Epidermal melanocyte (primary cell): ENCODE measurements at regions not wholly inside any gene's neighbourhood (a gene's known extent, or its start where the extent isn't known, plus 50 kb on each side); places are given as distances from the start of the nearest gene placed in this dataset.

Source experiments
- DNase-seq: peaks from one replicate; pipeline ENCODE4 v3.0.0; 2011; ENCODE audit warnings: low spot score; ENCODE audit not compliant: insufficient read length

- no peak for DNase-seq
These were observed 1195.3 kb downstream of the EFNB2 start for GRCh38 chr13:105340061-105340606.

GRCh38 chr13:105338773-105339172 lies 1196.7 kb downstream of the EFNB2 start:
- DNase-seq, result no peak

- DNase-seq, result no peak
These were observed 1197.5 kb downstream of the EFNB2 start for GRCh38 chr13:105338006-105338405.

DNA sequence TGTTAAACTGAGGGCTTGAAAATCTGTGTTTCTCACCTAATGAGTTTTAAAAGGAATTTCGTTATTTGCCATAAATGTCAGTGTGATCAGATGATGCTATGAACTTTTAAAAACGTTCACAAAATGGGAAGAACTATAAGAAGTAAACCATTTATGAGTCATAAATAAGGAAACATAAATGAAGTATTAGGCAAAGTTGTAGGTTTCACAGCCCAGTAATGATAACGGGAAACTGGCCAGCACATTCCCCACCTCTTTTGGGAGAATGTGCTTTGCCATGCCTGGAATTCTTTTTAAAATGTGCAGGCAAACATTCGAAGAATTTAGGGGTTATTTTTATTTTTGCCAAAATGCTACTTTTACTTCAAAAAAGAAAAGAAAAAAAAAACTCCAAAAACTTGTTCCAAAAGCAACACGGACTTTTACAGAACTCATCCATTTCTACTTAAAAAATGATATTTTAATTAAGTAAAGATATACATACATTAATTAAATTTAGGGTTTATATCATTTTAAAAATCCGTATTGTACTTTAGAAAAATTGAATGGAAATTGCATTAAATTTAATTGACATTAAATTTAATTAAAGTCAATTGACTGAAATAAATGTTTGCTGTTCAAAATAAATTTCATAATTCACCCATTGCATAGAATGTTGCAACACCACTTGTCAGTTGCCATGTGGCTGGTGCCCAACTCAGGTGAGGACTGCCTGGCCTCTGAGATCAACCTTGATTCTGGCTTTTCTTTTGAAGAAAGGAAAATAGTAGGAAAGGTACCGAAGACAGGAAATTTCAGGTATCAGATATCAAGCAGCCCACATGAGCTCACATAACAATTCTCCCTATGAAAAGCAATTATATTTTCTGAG lies 1198.5 kb downstream of the EFNB2 start:
- no peak for DNase-seq

GRCh38 chr13:105334211-105334610 lies 1201.3 kb downstream of the EFNB2 start:
- no peak for DNase-seq

- DNase-seq, result no peak
These were observed 1202.0 kb downstream of the EFNB2 start for GRCh38 chr13:105333416-105333815.

GRCh38 chr13:105329359-105329758 lies 1206.1 kb downstream of the EFNB2 start:
- DNase-seq, result no peak

- no peak for DNase-seq
These were observed 1207.2 kb downstream of the EFNB2 start for GRCh38 chr13:105328212-105328611.

DNA sequence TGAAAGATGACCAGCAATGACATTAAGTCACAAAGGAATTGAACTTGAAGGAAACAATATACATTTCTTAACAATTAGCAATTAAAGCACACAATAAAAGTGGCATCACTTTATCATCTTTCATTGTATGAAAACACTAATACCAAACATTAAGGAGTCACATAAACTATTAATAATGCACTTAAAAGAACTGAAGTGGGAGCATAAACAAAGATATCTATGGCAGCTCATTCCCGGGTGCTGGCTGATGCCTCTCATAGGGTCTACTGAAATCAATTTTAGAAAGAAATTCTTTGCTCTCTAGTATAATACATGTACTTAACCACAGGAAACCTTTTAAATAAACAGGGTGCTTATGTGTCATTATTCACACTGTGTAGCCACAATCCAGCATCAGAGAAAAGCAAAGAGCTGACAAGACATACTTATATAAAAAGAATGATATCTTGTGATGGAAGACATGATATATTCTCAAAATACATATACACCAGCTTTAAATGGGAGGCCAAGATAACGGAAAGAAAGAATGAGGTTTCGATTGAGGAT lies 1207.8 kb downstream of the EFNB2 start:
- no peak for DNase-seq

GRCh38 chr13:105319875-105320274 lies 1215.6 kb downstream of the EFNB2 start:
- no peak for DNase-seq

- DNase-seq, result no peak
These were observed 1218.7 kb downstream of the EFNB2 start for GRCh38 chr13:105316731-105317130.

GRCh38 chr13:105312906-105313305 lies 1222.6 kb downstream of the EFNB2 start:
- no peak for DNase-seq

DNA sequence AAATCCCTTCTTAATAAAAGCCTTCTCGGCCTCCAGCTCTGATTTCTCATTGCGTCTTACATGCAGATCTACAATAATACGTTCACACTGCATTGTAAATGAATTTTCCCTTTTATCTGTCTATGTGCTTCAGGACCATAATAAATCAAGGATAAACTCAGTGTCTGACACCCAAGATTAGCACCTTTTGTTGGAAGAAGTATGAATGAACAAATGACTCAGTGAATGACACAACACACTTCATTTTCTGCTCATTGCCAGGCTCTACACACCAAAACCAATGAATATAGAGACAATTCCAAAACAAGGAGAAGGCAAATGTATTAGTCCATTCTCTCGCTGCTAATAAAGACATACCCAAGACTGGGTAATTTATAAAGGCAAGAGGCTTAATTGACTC lies 1224.4 kb downstream of the EFNB2 start:
- DNase-seq, result no peak

- DNase-seq, result no peak
These were observed 1227.7 kb downstream of the EFNB2 start for GRCh38 chr13:105307776-105308175.

GRCh38 chr13:105297839-105298238 lies 1237.6 kb downstream of the EFNB2 start:
- DNase-seq, result no peak

- no peak for DNase-seq
These were observed 1243.5 kb downstream of the EFNB2 start for GRCh38 chr13:105291987-105292386.

DNA sequence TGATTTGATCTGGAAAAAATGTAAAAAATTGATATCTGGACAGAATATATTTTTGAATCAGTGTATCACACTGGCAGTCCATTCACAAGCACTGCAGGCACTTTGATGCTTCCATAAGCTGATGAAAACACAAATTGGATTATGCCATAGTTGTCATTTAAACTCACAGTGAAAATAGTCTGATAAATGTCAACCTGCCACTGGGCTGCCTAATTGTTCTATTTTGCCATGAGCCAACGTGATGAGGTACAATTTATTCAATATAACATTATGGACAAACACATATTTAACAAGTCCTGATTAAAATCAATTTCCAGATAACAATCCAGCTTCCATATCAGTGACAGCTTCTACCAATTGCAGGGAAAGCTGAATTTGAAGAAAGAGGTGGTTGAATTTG lies 1244.9 kb downstream of the EFNB2 start:
- no peak for DNase-seq

DNA sequence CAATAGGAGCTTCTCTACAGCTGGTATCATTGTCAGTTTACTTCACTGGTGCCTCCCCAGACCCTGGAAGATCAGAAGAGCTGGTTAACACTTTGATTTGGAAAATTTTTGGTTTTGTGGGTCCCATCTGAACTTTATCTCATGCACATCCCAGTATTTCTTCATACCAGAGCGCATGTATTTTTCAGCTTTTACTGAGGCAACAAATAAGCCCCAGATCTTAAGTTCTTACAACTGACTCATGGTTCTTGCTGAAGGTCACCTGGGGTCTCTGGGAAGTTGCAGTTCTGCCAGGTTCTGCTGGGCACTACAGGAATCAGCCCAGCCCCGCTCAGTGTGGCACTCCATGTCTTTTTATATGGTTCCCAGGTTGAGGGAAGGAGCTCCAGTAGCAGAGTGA lies 1249.9 kb downstream of the EFNB2 start:
- no peak for DNase-seq

GRCh38 chr13:105282406-105283285 lies 1252.8 kb downstream of the EFNB2 start:
- DNase-seq, result no peak

- no peak for DNase-seq
These were observed 1256.5 kb downstream of the EFNB2 start for GRCh38 chr13:105278943-105279381.

DNA sequence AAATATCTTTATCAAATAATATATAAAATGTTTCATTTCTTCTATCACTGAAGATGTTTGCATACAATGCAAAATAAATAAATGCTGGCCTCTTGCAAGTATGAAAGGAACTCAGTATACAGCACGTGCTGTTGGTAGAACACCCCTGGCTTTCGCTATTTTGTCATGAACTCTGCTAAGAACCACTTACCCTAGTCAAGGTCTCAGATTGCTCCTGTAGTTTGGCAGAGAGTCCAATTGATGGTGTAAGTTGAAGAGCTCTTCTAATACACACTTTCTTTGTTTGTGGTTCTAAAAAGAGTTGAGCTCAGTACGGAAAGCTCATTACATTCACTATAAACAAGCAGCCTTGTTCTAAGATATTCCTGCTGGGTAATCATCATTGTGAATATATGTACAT lies 1258.9 kb downstream of the EFNB2 start:
- no peak for DNase-seq
